ENCODE measurements at regions not wholly inside any gene's neighbourhood (a gene's known extent, or its start where the extent isn't known, plus 50 kb on each side); places are given as distances from the start of the nearest gene placed in this dataset.

DNA sequence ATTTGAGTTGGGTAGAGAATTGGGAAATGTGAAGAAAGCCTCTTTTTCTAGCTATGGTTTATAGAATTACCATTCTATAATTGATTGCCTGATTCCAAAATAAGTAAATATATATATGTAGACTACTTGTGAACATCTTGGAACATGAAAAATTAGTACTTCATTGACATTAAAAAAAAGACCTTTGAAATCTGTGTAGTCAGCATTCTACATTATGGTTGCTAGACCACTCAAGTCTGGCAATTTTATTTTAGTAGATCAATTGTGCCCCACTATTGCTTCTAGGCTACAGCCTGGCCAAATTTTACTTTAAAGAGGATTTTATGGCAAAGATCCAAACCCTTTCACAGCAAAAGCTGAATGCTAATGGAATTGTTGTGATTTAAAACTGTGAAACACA lies 279.8 kb downstream of the IKZF2 start:
- no peaks in the 10 kb centered on the region for H3K9me3 ChIP-seq
- H3K4me3 ChIP-seq: no peak overlapping the region
- intact Hi-C loops (cut with DNase I): no loop called here
- no peaks in the 10 kb centered on the region for H3K4me1 ChIP-seq (replicated peaks)
- no peak for DNase-seq (ENCODE audit: low spot score)
- no peak for TF ChIP-seq POLR2A (IDR thresholded peaks at IDR 0.05)
- TF ChIP-seq, protein P1, sequence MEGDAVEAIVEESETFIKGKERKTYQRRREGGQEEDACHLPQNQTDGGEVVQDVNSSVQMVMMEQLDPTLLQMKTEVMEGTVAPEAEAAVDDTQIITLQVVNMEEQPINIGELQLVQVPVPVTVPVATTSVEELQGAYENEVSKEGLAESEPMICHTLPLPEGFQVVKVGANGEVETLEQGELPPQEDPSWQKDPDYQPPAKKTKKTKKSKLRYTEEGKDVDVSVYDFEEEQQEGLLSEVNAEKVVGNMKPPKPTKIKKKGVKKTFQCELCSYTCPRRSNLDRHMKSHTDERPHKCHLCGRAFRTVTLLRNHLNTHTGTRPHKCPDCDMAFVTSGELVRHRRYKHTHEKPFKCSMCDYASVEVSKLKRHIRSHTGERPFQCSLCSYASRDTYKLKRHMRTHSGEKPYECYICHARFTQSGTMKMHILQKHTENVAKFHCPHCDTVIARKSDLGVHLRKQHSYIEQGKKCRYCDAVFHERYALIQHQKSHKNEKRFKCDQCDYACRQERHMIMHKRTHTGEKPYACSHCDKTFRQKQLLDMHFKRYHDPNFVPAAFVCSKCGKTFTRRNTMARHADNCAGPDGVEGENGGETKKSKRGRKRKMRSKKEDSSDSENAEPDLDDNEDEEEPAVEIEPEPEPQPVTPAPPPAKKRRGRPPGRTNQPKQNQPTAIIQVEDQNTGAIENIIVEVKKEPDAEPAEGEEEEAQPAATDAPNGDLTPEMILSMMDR (IDR thresholded peaks at IDR 0.05): no peak
- TF ChIP-seq POLR2AphosphoS5 (IDR thresholded peaks at IDR 0.05): no peak
- H3K36me3 ChIP-seq: no peaks in the 10 kb centered on the region
- no peak overlapping the region for H3K27ac ChIP-seq
- H3K27me3 ChIP-seq (replicated peaks; ENCODE audit: insufficient read depth): no peaks in the 10 kb centered on the region

DNA sequence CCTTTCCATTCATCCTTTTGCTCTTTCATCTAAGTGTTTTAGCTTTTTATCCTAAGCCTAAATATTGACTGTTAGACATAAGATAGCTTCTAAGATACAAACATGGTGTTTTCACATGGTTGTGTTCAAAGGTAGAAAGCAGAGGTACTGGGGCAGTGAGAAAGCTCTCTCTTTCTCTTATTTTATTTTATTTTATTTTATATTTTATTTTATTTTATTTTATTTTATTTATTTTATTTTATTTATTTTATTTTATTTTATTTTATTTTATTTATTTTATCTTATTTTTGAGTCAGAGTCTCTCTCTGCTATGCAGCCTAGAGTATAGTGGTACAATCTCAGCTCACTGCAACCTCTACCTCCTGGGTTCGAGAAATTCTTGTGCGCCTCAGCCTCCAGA lies 287.2 kb downstream of the IKZF2 start:
- Histone ChIP-seq H3K4me1 (replicated peaks) (no peaks in the 10 kb centered on the region), H3K36me3 (no peaks in the 10 kb centered on the region), H3K27ac (no peak overlapping the region), H3K27me3 (replicated peaks; ENCODE audit: insufficient read depth) (no peaks in the 10 kb centered on the region), H3K4me3 (no peak overlapping the region), H3K9me3 (no peaks in the 10 kb centered on the region)
- intact Hi-C loops (cut with DNase I): no loop called here
- TF ChIP-seq POLR2A (IDR thresholded peaks at IDR 0.05): no peak
- TF ChIP-seq, protein P1 (IDR thresholded peaks at IDR 0.05): no peak
- no peak for TF ChIP-seq POLR2AphosphoS5 (IDR thresholded peaks at IDR 0.05)
- no peak for DNase-seq (ENCODE audit: low spot score)
- WGBS: 91% methylated on average over 2 of the region's 2 CpGs

DNA sequence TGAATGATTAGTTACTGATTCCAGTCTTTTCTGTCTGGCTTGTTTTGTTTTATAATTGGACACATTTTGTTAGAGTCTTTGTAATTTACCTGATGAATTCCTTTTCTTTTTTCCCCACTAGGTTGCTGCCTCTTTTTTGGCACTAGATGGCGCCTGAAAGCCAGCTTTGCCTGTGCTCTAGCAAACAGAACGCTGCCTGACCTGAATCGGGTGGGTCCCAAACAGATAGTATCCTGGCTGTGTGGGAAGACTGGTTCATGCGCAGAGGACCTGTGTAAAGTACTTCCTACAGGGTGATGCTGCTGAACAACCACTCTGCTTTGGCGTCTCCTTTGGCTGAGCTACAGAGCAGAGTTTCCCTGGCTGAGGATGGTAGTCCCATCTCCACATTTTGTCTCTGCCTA lies 288.2 kb downstream of the IKZF2 start:
- Histone ChIP-seq H3K36me3 (no peaks in the 10 kb centered on the region), H3K4me1 (replicated peaks) (no peaks in the 10 kb centered on the region), H3K27ac (no peak overlapping the region), H3K9me3 (no peaks in the 10 kb centered on the region), H3K4me3 (no peak overlapping the region), H3K27me3 (replicated peaks; ENCODE audit: insufficient read depth) (no peaks in the 10 kb centered on the region)
- TF ChIP-seq POLR2A (IDR thresholded peaks at IDR 0.05) (no peak), POLR2AphosphoS5 (IDR thresholded peaks at IDR 0.05) (no peak)
- TF ChIP-seq, protein P1 (IDR thresholded peaks at IDR 0.05): no peak
- 42% methylated on average over 5 of the region's 5 CpGs for WGBS
- intact Hi-C loops (cut with DNase I): no loop called here
- no peak for DNase-seq (ENCODE audit: low spot score)

DNA sequence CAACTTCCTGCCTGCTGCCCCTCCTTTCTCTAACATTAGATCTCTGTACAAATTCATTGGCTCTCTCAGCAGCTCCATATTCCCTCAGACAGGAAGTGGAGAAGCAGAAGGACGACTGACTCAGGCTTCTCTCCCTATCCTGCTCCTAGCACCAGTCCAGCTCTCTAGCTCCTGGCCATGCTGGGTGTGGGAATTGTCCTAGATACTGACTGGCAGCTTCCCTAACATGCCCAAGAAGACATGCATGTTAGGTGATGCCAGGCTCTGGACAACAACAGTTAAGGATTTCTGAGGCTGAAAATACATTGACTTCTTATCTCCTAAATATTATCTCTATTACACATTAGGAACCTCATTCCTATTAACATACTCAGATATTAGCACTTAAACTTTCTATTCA lies 292.9 kb downstream of the IKZF2 start:
- Histone ChIP-seq H3K27me3 (replicated peaks; ENCODE audit: insufficient read depth) (no peaks in the 10 kb centered on the region), H3K4me1 (replicated peaks) (no peaks in the 10 kb centered on the region), H3K4me3 (no peak overlapping the region), H3K9me3 (no peaks in the 10 kb centered on the region), H3K27ac (no peak overlapping the region), H3K36me3 (no peaks in the 10 kb centered on the region)
- TF ChIP-seq POLR2A (IDR thresholded peaks at IDR 0.05) (no peak), POLR2AphosphoS5 (IDR thresholded peaks at IDR 0.05) (no peak)
- TF ChIP-seq, protein P1 (IDR thresholded peaks at IDR 0.05): no peak
- intact Hi-C loops (cut with DNase I): no loop called here
- no peak for DNase-seq (ENCODE audit: low spot score)
- 69% methylated on average over 1 of the region's 1 CpG for WGBS

DNA sequence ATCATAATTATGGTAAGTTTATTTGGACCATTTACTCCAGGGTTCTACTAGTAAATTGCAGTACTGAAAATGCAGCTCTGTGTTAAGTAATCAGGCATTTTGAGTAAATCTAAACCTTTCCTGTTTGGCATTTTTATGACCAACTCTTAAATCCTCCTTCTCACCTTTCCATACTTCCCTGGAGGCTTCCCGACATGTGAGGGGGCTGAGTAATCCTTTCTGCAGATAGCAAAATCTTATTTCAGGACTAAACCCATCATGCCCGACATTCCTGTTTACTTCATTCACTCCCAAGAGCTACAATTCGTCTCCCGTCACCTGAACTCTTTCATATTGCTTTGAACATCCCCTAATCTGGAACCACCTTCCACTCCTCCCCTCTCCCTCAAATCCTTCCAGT lies 296.6 kb downstream of the IKZF2 start:
- WGBS: 53% methylated on average over 4 of the region's 4 CpGs
- no peaks in the 10 kb centered on the region for H3K9me3 ChIP-seq

More for the DNA sequence above, 296.6 kb downstream of the IKZF2 start:
- Histone ChIP-seq H3K4me1 (replicated peaks) (no peaks in the 10 kb centered on the region), H3K27ac (no peak overlapping the region), H3K4me3 (no peak overlapping the region), H3K27me3 (replicated peaks; ENCODE audit: insufficient read depth) (no peaks in the 10 kb centered on the region), H3K36me3 (no peaks in the 10 kb centered on the region)
- TF ChIP-seq POLR2AphosphoS5 (IDR thresholded peaks at IDR 0.05): no peak
- TF ChIP-seq POLR2A (IDR thresholded peaks at IDR 0.05): no peak
- TF ChIP-seq, protein P1 (IDR thresholded peaks at IDR 0.05): no peak
- DNase-seq (ENCODE audit: low spot score): no peak
- intact Hi-C loops (cut with DNase I): no loop called here

All from prostate gland (tissue), 2 donors.